Upper lobe of left lung (tissue), 4 donors: ENCODE measurements at regions not wholly inside any gene's neighbourhood (a gene's known extent, or its start where the extent isn't known, plus 50 kb on each side); places are given as distances from the start of the nearest gene placed in this dataset.

Experiments used
- CTCF ChIP-seq, 6 experiments: fragments of 450-650 bp in 4 of 6; fragments of 200-600 bp in 2 of 6; sonication (generic) in 2 of 6; IDR thresholded peaks; one replicate each; pipeline ENCODE4 v1.5.1; 2016 to 2019; ENCODE audit warnings: antibody characterized with exemption in 6 of 6
- EP300 ChIP-seq, 4 donors: sonication (generic); formaldehyde crosslinking; IDR thresholded peaks; one replicate each; pipeline ENCODE4 v1.5.1; 2017; ENCODE audit warnings: antibody characterized with exemption in 4 of 4, control low read depth in 2 of 4
- POLR2A ChIP-seq, 4 donors: fragments of 450-650 bp; IDR thresholded peaks; one replicate each; pipeline ENCODE4 v1.5.1; 2016 to 2017; ENCODE audit warnings: antibody characterized with exemption in 4 of 4, mild to moderate bottlenecking in 2 of 4
- POLR2AphosphoS5 ChIP-seq, 2 donors: sonication (generic); formaldehyde crosslinking; IDR thresholded peaks; one replicate each; pipeline ENCODE4 v1.5.1; 2017; ENCODE audit warnings: antibody characterized with exemption in 2 of 2

GRCh38 chr17:62905233-62905632 is 60.8 kb upstream of the TANC2 start:
- no peak for TF ChIP-seq CTCF (IDR thresholded peaks at IDR 0.05)
- TF ChIP-seq POLR2AphosphoS5 (IDR thresholded peaks at IDR 0.05), result no peak
- no peak for TF ChIP-seq POLR2A (IDR thresholded peaks at IDR 0.05)
- TF ChIP-seq EP300 (IDR thresholded peaks at IDR 0.05), result no peak
